Heart right ventricle (tissue), 16 donors: ENCODE measurements at regions not wholly inside any gene's neighbourhood (a gene's known extent, or its start where the extent isn't known, plus 50 kb on each side); places are given as distances from the start of the nearest gene placed in this dataset.
A peak's percentile ranks its signal among the peaks of the same experiment; 100 is the strongest.

Source experiments
- ATAC-seq, 8 donors: fragments of 200-7000 bp; cut with Tn5 transposase; one replicate each; pipeline ENCODE4 v1.9.1; 2020; ENCODE audit warnings: mild to moderate bottlenecking in 8 of 8, moderate library complexity in 8 of 8, moderate number of reproducible peaks in 1 of 8
- DNase-seq, 2 donors: peaks; one replicate each; pipeline ENCODE4 v3.0.0-alpha.2; 2020
- H3K27ac ChIP-seq, 10 donors: fragments of 200-600 bp; sonication (generic) in 2 of 10; one replicate each; pipeline versions ENCODE4 v1.5.0 to v1.8.0; 2020 to 2022; ENCODE audit warnings: mild to moderate bottlenecking in 3 of 10
- H3K27me3 ChIP-seq, 7 donors: fragments of 200-600 bp; one replicate each; pipeline ENCODE4 v1.8.0; 2021 to 2022; ENCODE audit warnings: mild to moderate bottlenecking in 2 of 7
- H3K36me3 ChIP-seq, 9 donors: fragments of 200-600 bp; sonication (generic) in 1 of 9; one replicate each; pipeline versions ENCODE4 v1.5.0 to v1.8.0; 2020 to 2022; ENCODE audit warnings: mild to moderate bottlenecking in 2 of 9
- H3K4me1 ChIP-seq, 9 donors: fragments of 200-600 bp; sonication (generic) in 1 of 9; one replicate each; pipeline versions ENCODE4 v1.5.0 to v1.8.0; 2020 to 2022; ENCODE audit warnings: mild to moderate bottlenecking in 4 of 9
- H3K4me3 ChIP-seq, 10 donors: fragments of 200-600 bp; sonication (generic) in 2 of 10; one replicate each; pipeline versions ENCODE4 v1.5.0 to v1.8.0; 2020 to 2022; ENCODE audit warnings: mild to moderate bottlenecking in 7 of 10, moderate library complexity in 2 of 10
- H3K9me3 ChIP-seq, 11 donors: fragments of 200-600 bp in 10 of 11; sonication (generic) in 2 of 11; one replicate each; pipeline versions ENCODE4 v1.5.0 to v1.8.0; 2013 to 2022; ENCODE audit warnings: mild to moderate bottlenecking in 2 of 11, control low read depth in 1 of 11, moderate library complexity in 1 of 11
- WGBS, 2 donors: extraction: QIAGEN DNeasy Blood & Tissue Kit; methylation state at CpG; one replicate each; pipeline ENCODE4 v1.1.7; 2013; ENCODE audit warnings: inconsistent platforms in 1 of 2; 5-methylcytosine and 5-hydroxymethylcytosine counted together
- intact Hi-C, 10 donors: fragments of 100-400 bp; cut with DNase I; formaldehyde crosslinking; loops; one replicate each; pipeline versions ENCODE4 v1.11.1 to v1.14.2; 2022
- TF ChIP-seq, protein P1 (sequence below), 9 donors: fragments of 200-600 bp; sonication (generic) in 2 of 9; IDR thresholded peaks; one replicate each; pipeline versions ENCODE4 v1.5.0 to v1.8.0; 2021 to 2022; ENCODE audit warnings: antibody characterized with exemption in 9 of 9, mild to moderate bottlenecking in 5 of 9, moderate library complexity in 1 of 9
- donor health status: Arrhythmogenic right ventricular cardiomyopathy.
- donor health status: ischemic (EF 13 %, LVEDD 7.1; RV severe dilation, severe dysfunction).
- donor health status: healthy with polysubstance abuse.
- donor health status: DM: no; HTN: yes; CAD: no.
- donor health status: DM: no; HTN: no; CAD: no.
- donor health status: ischemic (EF 25% LVEDD 6.9; RV normal size, moderate dysfunction).
- donor health status: ischemic (EF 25% LVEDD 5.7; RV mildly dilated, moderate dysfunction).
- donor health status: healthy.
- donor health status: DM: yes; HTN: yes; CAD: no.
- donor health status: Ischemic cardiomyopathy.
- donor health status: ischemic (EF 35%, LVEDD 5.7; RV mildly dilated, moderate dysfunction).
- donor health status: nonischemic (EF 11% LVEDD 7.7; RV severe dilation, severe dysfunction).
- donor health status: DM: yes; HTN: yes; CAD: no.
- donor health status: PGD.
- donor health status: ischemic (EF 29% LVEDD 5.4; RV normal size, mild dysfunction).
- donor health status: nonischemic (EF 23%, LVEDD 6.1; RV moderate dilation, normal function).

DNA sequence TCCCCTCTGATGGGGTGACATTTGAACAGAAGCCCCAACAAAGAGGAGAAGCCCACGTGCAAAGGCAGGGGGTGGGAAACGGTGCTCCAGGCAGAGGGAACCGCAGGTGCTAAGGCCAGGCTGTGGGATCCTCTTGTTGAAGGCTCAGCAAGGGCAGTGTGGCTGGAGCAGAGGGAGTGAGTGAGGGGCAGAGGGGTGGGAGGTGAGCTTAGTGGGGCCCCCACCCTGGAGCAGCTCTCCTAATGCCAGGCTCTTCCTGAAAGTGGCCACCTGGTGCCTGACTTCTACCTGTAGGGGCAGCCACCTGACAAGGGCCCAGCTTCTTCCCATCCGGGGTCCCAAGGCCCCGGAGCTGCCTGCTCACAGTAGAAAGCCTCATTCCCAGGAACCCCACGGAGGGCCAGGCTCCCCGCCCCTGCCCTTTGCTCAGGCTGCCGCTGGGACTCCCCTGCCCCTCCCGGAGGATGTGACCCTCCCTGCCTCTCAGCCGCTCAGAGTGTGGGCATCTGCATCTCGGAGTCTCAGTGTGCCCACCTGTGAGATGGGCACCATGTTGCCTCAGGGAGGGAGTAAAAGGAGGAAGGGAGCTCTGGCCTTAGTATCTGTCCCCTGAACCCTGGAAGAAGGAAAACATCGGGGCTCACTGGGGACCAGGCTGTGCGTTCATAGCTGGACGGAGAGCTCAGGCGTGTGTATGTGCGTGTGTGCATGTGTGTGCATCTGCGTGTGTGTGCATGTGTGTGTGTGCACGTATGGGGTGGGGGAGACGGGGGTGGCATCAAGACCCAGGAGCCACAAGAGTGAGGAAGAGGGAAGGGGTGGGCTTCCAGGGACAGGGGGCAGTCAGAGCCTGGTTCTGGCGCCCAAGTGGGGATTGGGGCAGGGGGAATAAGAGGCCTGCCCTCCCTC, 119.4 kb downstream of the CEBPB start:
- ATAC-seq: no peak
- Histone ChIP-seq H3K36me3 (no peaks in the 10 kb centered on the region), H3K27ac (peak overlapping the region in 9 of 10 donors; percentile 55 to 96 (median 92)), H3K4me1 (peaks cover 19 to 77% (median 54%) of the 10 kb centered on the region in 9 donors), H3K4me3 (no peak overlapping the region), H3K27me3 (no peaks in the 10 kb centered on the region), H3K9me3 (peaks cover 0 to 4% (median 0%) of the 10 kb centered on the region in 11 donors)
- no peak for DNase-seq
- WGBS, 2 donors: 89 to 93% methylated on average over 20 of the region's 20 CpGs
- intact Hi-C loops: loop anchor here in 3 of 10 donors (2.0 to 10.0 kb wide), 8 partner anchors 67 to 155 kb away; partner anchors contain the start of gene CEBPB (in 2 of the 3)
- TF ChIP-seq, protein P1, sequence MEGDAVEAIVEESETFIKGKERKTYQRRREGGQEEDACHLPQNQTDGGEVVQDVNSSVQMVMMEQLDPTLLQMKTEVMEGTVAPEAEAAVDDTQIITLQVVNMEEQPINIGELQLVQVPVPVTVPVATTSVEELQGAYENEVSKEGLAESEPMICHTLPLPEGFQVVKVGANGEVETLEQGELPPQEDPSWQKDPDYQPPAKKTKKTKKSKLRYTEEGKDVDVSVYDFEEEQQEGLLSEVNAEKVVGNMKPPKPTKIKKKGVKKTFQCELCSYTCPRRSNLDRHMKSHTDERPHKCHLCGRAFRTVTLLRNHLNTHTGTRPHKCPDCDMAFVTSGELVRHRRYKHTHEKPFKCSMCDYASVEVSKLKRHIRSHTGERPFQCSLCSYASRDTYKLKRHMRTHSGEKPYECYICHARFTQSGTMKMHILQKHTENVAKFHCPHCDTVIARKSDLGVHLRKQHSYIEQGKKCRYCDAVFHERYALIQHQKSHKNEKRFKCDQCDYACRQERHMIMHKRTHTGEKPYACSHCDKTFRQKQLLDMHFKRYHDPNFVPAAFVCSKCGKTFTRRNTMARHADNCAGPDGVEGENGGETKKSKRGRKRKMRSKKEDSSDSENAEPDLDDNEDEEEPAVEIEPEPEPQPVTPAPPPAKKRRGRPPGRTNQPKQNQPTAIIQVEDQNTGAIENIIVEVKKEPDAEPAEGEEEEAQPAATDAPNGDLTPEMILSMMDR (IDR thresholded peaks at IDR 0.05): no peak

DNA sequence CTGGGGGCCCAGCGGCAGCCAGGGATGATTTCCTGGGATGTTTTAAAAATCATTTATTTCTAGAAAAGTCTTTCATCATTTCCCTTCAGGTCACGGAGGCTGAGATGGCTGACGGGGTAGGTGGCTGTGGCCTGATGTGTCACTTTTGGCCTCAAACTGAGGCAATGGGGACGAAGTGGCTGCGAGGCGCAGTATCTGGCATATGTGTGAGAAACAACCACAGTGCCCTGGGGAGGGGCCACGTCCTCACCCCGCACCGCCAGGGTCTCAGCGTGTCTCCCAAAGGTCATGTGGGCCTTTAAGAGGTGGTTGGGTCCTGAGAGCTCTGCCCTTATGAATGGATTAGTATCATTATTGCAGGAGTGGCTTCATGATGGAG, 120.0 kb downstream of the CEBPB start:
- ATAC-seq (no peak), DNase-seq (no peak)
- Histone ChIP-seq H3K27me3 (no peaks in the 10 kb centered on the region), H3K4me3 (no peak overlapping the region), H3K27ac (peak overlapping the region in 5 of 10 donors; percentile 7 to 96 (median 50)), H3K9me3 (peaks cover 0 to 4% (median 0%) of the 10 kb centered on the region in 11 donors), H3K36me3 (no peaks in the 10 kb centered on the region), H3K4me1 (peaks cover 16 to 72% (median 50%) of the 10 kb centered on the region in 9 donors)
- 88 to 89% methylated on average over 10 of the region's 10 CpGs for WGBS, 2 donors
- TF ChIP-seq, protein P1 (IDR thresholded peaks at IDR 0.05): no peak
- intact Hi-C loops: loop anchor here in 1 of 10 donors (5.0 kb wide), 1 partner anchor 72 kb away; no protein-coding TSS in a partner anchor

DNA sequence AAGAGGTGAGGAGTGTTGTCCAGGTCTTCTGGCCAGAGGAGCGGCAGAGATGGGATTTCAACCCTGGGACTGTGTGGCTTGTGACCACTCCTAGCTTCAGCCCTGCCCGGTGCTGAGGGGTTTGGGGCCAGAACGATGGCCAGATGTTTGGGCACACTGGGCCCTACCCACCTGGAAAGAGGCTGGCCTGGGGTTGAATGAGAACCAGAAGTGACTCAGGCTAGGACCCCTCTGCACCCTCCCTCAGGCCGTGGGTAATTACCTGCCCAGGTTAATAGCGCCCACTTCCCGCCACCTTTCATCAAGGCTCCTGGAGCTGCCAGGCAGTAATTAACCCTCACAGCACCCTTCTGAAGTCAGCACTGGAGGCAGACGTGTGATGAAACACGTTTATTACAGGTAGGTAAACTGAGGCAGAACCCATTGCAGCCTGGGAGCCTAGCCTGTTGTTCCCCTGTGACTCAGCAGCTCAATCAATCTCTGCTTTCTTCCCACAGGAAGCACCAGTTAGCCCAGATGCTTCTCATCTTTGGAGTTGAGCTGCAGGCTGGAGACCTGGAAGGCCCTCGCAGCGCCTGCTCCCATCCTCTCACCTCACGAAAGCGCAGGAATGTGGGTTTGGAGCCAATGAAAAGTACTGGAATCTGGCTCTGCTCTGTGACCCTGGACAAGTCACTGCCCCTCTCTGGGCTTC, 120.8 kb downstream of the CEBPB start:
- 84 to 92% methylated on average over 12 of the region's 12 CpGs for WGBS, 2 donors
- TF ChIP-seq, protein P1 (IDR thresholded peaks at IDR 0.05): no peak
- H3K4me1 ChIP-seq: peaks cover 11 to 64% (median 48%) of the 10 kb centered on the region in 9 donors
- no peaks in the 10 kb centered on the region for H3K36me3 ChIP-seq
- ATAC-seq (no peak), DNase-seq (no peak)
- H3K27ac ChIP-seq: peak overlapping the region in 5 of 10 donors; percentile 13 to 80 (median 50)
- peaks cover 0 to 4% (median 0%) of the 10 kb centered on the region in 11 donors for H3K9me3 ChIP-seq
- no peaks in the 10 kb centered on the region for H3K27me3 ChIP-seq
- H3K4me3 ChIP-seq: no peak overlapping the region
- intact Hi-C loops: loop anchor here in 1 of 10 donors (5.0 kb wide), 1 partner anchor 71 kb away; no protein-coding TSS in a partner anchor

DNA sequence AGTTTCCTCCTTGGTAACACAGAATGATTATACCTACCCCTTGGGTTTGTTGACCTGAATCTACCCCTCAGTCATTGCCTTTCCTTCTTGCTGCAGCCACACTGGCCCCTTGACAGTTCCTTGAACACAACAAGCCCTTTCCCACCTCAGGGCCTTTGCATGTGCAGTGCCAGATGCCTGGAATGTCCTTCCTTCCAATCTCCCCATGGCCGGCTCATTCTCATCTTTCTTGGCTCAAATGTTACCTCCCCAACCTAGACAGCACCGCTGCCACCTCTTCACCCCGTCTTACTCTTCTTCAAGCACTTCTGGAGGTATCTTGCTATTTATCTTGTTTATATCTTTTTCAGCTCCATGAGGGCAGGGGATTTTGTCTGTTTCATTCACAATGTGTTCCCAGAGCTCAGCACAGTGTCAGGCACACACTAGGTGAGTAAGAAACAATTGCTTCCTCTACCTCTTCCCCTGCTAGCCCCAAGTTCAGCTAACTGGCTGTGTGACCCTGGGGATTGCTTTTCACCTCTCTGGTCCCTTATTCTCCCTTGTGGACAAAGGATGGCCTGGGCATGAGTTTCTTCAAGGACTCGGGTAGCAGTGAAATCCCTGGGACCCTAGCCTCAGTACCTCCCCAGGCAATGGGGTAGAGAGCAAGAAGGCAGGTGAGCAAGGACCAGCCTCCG, 121.5 kb downstream of the CEBPB start:
- H3K4me1 ChIP-seq: peaks cover 11 to 60% (median 41%) of the 10 kb centered on the region in 9 donors
- H3K9me3 ChIP-seq: peaks cover 0 to 4% (median 0%) of the 10 kb centered on the region in 11 donors
- intact Hi-C loops: loop anchor here in 1 of 10 donors (5.0 kb wide), 1 partner anchor 70 kb away; no protein-coding TSS in a partner anchor
- no peak for DNase-seq
- peak overlapping the region; percentile 14 to 80 (median 58) for H3K27ac ChIP-seq
- no peak overlapping the region for H3K4me3 ChIP-seq
- 74 to 75% methylated on average over 5 of the region's 5 CpGs for WGBS, 2 donors
- H3K36me3 ChIP-seq: no peaks in the 10 kb centered on the region
- TF ChIP-seq, protein P1 (IDR thresholded peaks at IDR 0.05): no peak
- no peak for ATAC-seq
- no peaks in the 10 kb centered on the region for H3K27me3 ChIP-seq
